ENCODE measurements at regions not wholly inside any gene's neighbourhood (a gene's known extent, or its start where the extent isn't known, plus 50 kb on each side); places are given as distances from the start of the nearest gene placed in this dataset.

DNA sequence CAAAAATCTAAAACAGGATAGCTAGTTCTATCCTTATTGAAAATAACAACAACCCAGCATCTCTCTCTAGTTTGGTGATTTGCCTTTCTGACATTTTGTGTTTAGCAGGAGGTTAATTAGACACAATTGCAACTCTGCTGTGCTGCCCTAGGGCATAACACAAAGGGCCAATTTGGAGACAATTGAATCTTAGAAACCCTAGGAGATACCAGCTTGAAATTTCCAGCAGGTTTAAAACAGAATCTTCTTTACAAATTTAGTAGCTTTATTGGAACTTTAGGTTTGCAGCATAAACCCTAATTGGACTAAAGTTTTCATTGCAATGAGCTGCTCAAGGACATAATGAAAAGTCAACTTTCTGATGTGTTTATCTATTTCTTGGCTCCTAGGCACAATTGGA is 166.7 kb upstream of the FER start:
- TF ChIP-seq RAD21 (IDR thresholded peaks at IDR 0.05; ENCODE audit: insufficient read depth, low read depth, low read length) (no peak), YY1 (IDR thresholded peaks at IDR 0.05; ENCODE audit: low read depth, low read length) (no peak), NFYB (IDR thresholded peaks at IDR 0.05; ENCODE audit: insufficient read depth, low read depth, low read length) (no peak), SREBF1 (IDR thresholded peaks at IDR 0.05; ENCODE audit: low read length) (no peak)
- TF ChIP-seq, protein P1, sequence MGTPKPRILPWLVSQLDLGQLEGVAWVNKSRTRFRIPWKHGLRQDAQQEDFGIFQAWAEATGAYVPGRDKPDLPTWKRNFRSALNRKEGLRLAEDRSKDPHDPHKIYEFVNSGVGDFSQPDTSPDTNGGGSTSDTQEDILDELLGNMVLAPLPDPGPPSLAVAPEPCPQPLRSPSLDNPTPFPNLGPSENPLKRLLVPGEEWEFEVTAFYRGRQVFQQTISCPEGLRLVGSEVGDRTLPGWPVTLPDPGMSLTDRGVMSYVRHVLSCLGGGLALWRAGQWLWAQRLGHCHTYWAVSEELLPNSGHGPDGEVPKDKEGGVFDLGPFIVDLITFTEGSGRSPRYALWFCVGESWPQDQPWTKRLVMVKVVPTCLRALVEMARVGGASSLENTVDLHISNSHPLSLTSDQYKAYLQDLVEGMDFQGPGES (IDR thresholded peaks at IDR 0.05) = no peak
- TF ChIP-seq, protein P2, sequence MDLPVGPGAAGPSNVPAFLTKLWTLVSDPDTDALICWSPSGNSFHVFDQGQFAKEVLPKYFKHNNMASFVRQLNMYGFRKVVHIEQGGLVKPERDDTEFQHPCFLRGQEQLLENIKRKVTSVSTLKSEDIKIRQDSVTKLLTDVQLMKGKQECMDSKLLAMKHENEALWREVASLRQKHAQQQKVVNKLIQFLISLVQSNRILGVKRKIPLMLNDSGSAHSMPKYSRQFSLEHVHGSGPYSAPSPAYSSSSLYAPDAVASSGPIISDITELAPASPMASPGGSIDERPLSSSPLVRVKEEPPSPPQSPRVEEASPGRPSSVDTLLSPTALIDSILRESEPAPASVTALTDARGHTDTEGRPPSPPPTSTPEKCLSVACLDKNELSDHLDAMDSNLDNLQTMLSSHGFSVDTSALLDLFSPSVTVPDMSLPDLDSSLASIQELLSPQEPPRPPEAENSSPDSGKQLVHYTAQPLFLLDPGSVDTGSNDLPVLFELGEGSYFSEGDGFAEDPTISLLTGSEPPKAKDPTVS (IDR thresholded peaks at IDR 0.05; ENCODE audit: low read depth, low read length) = no peak

Measured in GM12878 (cell line).